Lower leg skin (tissue), 4 donors: ENCODE measurements at regions not wholly inside any gene's neighbourhood (a gene's known extent, or its start where the extent isn't known, plus 50 kb on each side); places are given as distances from the start of the nearest gene placed in this dataset.

ENCODE experiments used
- DNase-seq, 2 donors: peaks; one replicate each; pipeline ENCODE4 v3.0.0-alpha.2; 2019; ENCODE audit warnings: low spot score in 2 of 2
- H3K4me3 ChIP-seq: fragments of 200-600 bp; sonication (generic); 2 replicates; pipeline ENCODE4 v1.5.1; 2017; ENCODE audit warnings: mild to moderate bottlenecking, low read depth; ENCODE audit not compliant: poor library complexity, severe bottlenecking
- CTCF ChIP-seq, 3 donors: fragments of 450-650 bp; IDR thresholded peaks; one replicate each; pipeline ENCODE4 v1.5.1; 2016; ENCODE audit warnings: antibody characterized with exemption in 3 of 3, mild to moderate bottlenecking in 3 of 3, moderate library complexity in 2 of 3
- POLR2A ChIP-seq, 2 donors: fragments of 450-650 bp; IDR thresholded peaks; one replicate each; pipeline ENCODE4 v1.6.1; 2016 to 2017; ENCODE audit warnings: antibody characterized with exemption in 2 of 2, mild to moderate bottlenecking in 1 of 2, moderate library complexity in 1 of 2
- WGBS, 2 donors: methylation state at CpG; one replicate each; pipeline ENCODE4 v1.1.5; 2018; 5-methylcytosine and 5-hydroxymethylcytosine counted together
- intact Hi-C: fragments of 100-400 bp; cut with DNase I; formaldehyde crosslinking; loops from one replicate; pipeline ENCODE4 v1.15.0; 2023; ENCODE audit warnings: low total_unique reads

GRCh38 chr2:21552981-21553380 lies 429.2 kb downstream of the TDRD15 start:
- H3K4me3 ChIP-seq: no peak overlapping the region
- intact Hi-C loops: no loop called here
- TF ChIP-seq CTCF (IDR thresholded peaks at IDR 0.05) (no peak), POLR2A (IDR thresholded peaks at IDR 0.05) (no peak)
- DNase-seq: no peak

- no peak for DNase-seq
- intact Hi-C loops: no loop called here
- WGBS, 2 donors: 57 to 66% methylated on average over 4 of the region's 4 CpGs
- H3K4me3 ChIP-seq: no peak overlapping the region
- TF ChIP-seq POLR2A (IDR thresholded peaks at IDR 0.05) (no peak), CTCF (IDR thresholded peaks at IDR 0.05) (no peak)
These were observed 435.6 kb downstream of the TDRD15 start for GRCh38 chr2:21559351-21559750.

- no peak overlapping the region for H3K4me3 ChIP-seq
- no peak for DNase-seq
- 0 to 39% methylated on average over 1 of the region's 1 CpG for WGBS, 2 donors
- intact Hi-C loops: no loop called here
- no peak for TF ChIP-seq POLR2A (IDR thresholded peaks at IDR 0.05)
- TF ChIP-seq CTCF (IDR thresholded peaks at IDR 0.05): no peak
These were observed 438.2 kb downstream of the TDRD15 start for GRCh38 chr2:21561965-21562364.

GRCh38 chr2:21567395-21567794 lies 443.6 kb downstream of the TDRD15 start:
- TF ChIP-seq POLR2A (IDR thresholded peaks at IDR 0.05): no peak
- TF ChIP-seq CTCF (IDR thresholded peaks at IDR 0.05): no peak

GRCh38 chr2:21571686-21572085 lies 447.9 kb downstream of the TDRD15 start:
- DNase-seq: no peak
- H3K4me3 ChIP-seq: no peak overlapping the region
- intact Hi-C loops: no loop called here
- TF ChIP-seq CTCF (IDR thresholded peaks at IDR 0.05) (no peak), POLR2A (IDR thresholded peaks at IDR 0.05) (no peak)

More at GRCh38 chr2:21567395-21567794, 443.6 kb downstream of the TDRD15 start:
- no peak for DNase-seq
- intact Hi-C loops: no loop called here
- no peak overlapping the region for H3K4me3 ChIP-seq
- 82% methylated on average over 5 of the region's 5 CpGs for WGBS, 2 donors

- 100% methylated on average over 1 of the region's 1 CpG for WGBS, 2 donors
- H3K4me3 ChIP-seq: no peak overlapping the region
- intact Hi-C loops: no loop called here
- no peak for DNase-seq
- TF ChIP-seq POLR2A (IDR thresholded peaks at IDR 0.05): no peak
- no peak for TF ChIP-seq CTCF (IDR thresholded peaks at IDR 0.05)
These were observed 456.6 kb downstream of the TDRD15 start for GRCh38 chr2:21580391-21580790.
